Transverse colon (tissue), 4 donors: ENCODE measurements at regions not wholly inside any gene's neighbourhood (a gene's known extent, or its start where the extent isn't known, plus 50 kb on each side); places are given as distances from the start of the nearest gene placed in this dataset.

ENCODE experiments used
- CTCF ChIP-seq, 5 experiments: fragments of 200-600 bp in 3 of 5; fragments of 450-650 bp in 2 of 5; sonication (generic) in 3 of 5; IDR thresholded peaks; 1 replicate in 2 of 5; 2 replicates in 3 of 5; pipeline ENCODE4 v1.5.1; 2016 to 2017; ENCODE audit warnings: antibody characterized with exemption in 5 of 5, inconsistent platforms in 3 of 5, mild to moderate bottlenecking in 2 of 5, moderate library complexity in 1 of 5
- EP300 ChIP-seq: sonication (generic); formaldehyde crosslinking; IDR thresholded peaks from one replicate; pipeline ENCODE4 v1.6.1; 2017; ENCODE audit warnings: antibody characterized with exemption, low read depth
- POLR2A ChIP-seq: fragments of 450-650 bp; IDR thresholded peaks from one replicate; pipeline ENCODE4 v1.6.1; 2016; ENCODE audit warnings: antibody characterized with exemption, mild to moderate bottlenecking, moderate library complexity
- POLR2AphosphoS5 ChIP-seq, 3 donors: sonication (generic); formaldehyde crosslinking; IDR thresholded peaks; one replicate each; pipeline ENCODE4 v1.6.1; 2016; ENCODE audit warnings: antibody characterized with exemption in 3 of 3

- TF ChIP-seq CTCF (IDR thresholded peaks at IDR 0.05) (no peak), POLR2A (no peak), POLR2AphosphoS5 (IDR thresholded peaks at IDR 0.05) (no peak), EP300 (no peak)
Measured at GRCh38 chr11:127390465-127390864, 389.9 kb upstream of the KIRREL3 start.
